Adipocyte (in vitro differentiated cells): ENCODE measurements at regions not wholly inside any gene's neighbourhood (a gene's known extent, or its start where the extent isn't known, plus 50 kb on each side); places are given as distances from the start of the nearest gene placed in this dataset.
"Not testable (repeated sequence)": the region's sequence is repeated elsewhere in the genome, so short reads cannot be mapped to it uniquely, and the experiment has no call there.

Source experiments
- DNase-seq: peaks from one replicate; pipeline ENCODE4 v3.0.0-alpha.2; 2015; ENCODE audit warnings: low read depth
- H3K27me3 ChIP-seq: replicated peaks from 2 replicates; pipeline ENCODE4 v1.7.0; 2013; ENCODE audit warnings: mild to moderate bottlenecking, low read length, moderate library complexity; ENCODE audit not compliant: control insufficient read depth, insufficient read depth
- H3K36me3 ChIP-seq: 2 replicates; pipeline ENCODE4 v1.7.0; 2013; ENCODE audit warnings: low read length, mild to moderate bottlenecking, moderate library complexity; ENCODE audit not compliant: control insufficient read depth, insufficient read depth, severe bottlenecking
- H3K4me1 ChIP-seq: 2 replicates; pipeline ENCODE4 v1.7.0; 2013; ENCODE audit warnings: mild to moderate bottlenecking, low read length, moderate library complexity; ENCODE audit not compliant: control insufficient read depth, insufficient read depth
- H3K4me3 ChIP-seq: 2 replicates; pipeline ENCODE4 v1.7.0; 2013; ENCODE audit warnings: mild to moderate bottlenecking, low read length, moderate library complexity
- H3K9ac ChIP-seq: 2 replicates; pipeline ENCODE4 v1.7.0; 2013; ENCODE audit warnings: mild to moderate bottlenecking, low read length, moderate library complexity
- H3K9me3 ChIP-seq: 2 replicates; pipeline ENCODE4 v1.7.0; 2013; ENCODE audit warnings: mild to moderate bottlenecking, low read length, moderate library complexity; ENCODE audit not compliant: control insufficient read depth

DNA sequence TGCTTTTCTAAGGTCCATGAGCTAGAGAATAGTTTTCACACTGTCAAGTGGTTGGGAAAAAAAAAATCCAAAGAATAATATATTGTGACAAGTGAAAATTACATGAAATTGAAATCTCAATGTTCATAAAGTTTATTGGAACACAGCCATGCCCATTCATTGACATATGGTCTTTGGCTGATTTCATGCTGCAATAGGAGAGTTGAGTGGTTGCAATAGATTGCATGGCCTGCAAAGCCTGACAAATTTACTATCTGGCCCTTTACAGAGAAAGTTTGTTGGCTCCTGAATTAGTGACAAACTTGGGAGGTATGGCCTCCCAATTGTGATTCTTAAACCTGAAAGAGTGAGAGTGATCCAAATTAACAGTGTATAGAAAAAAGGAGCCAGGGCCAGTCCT lies 115.5 kb upstream of the FAM9C start:
- peak; percentile 49 for DNase-seq
- no peaks in the 10 kb centered on the region for H3K36me3 ChIP-seq
- H3K27me3 ChIP-seq, result no peaks in the 10 kb centered on the region
- no peak overlapping the region for H3K4me3 ChIP-seq
- H3K9ac ChIP-seq, result no peak overlapping the region
- no peaks in the 10 kb centered on the region for H3K9me3 ChIP-seq
- peaks cover 26% of the 10 kb centered on the region for H3K4me1 ChIP-seq

DNA sequence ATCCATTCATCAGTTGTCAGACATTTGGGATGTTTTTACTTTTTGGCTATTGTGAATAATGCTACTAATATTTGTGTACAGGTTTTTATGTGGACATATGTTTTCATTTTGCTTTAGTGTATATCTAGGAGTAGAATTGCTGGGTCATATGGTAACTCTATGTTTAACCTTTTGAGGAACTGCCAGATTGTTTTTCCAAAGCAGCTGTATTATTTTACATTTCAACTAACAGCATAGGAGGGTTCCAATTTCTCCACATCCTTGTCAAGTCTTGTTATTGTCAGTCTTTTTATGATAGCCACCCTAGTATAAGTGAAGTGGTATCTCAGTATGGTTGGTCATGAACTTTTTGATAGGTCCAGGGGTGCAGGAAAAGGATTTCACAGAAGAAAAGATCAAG lies 114.5 kb upstream of the FAM9C start:
- Histone ChIP-seq H3K4me1 (peaks cover 18% of the 10 kb centered on the region), H3K9me3 (peaks cover 9% of the 10 kb centered on the region), H3K4me3 (no peak overlapping the region), H3K27me3 (no peaks in the 10 kb centered on the region), H3K9ac (no peak overlapping the region), H3K36me3 (no peaks in the 10 kb centered on the region)
- no peak for DNase-seq

DNA sequence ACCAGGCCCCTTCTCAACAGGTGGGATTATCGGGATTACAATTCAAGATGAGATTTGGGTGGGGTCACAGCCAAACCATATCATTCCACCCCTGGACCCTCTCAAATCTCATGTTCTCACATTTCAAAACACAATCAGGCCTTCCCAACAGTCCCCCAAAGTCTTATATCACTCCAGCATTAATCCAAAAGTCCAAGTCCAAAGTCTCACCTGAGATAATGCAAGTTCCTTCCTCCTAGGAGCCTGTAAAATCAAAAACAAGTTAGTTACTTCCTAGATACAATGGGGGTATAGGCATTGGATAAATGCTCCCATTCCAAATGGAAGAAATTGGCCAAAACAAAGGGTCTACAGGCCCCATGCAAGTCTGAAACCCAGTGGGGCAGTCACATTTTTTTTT lies 111.1 kb upstream of the FAM9C start:
- not testable (repeated sequence) for H3K4me3 ChIP-seq, DNase-seq, H3K9ac ChIP-seq, H3K27me3 ChIP-seq, H3K4me1 ChIP-seq, H3K36me3 ChIP-seq
- peaks cover 14% of the 10 kb centered on the region for H3K9me3 ChIP-seq

DNA sequence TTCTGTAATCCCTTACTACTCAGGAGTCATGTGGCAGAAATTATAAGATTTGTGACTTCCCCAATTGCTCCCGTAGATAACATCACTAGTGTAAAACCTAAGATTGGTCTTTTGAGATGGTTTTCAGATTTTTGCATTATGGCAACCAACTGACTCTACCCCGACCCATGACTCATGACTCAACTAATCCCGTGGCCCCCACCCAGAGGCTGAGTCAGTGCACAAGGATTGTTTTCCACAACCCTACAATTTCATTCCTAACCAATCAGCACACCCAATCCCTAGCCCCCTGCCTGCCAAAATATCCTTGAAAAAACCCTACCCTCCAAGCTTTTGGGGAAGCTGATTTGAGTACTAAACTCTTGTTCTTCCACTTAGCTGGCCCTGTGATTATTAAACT lies 109.4 kb upstream of the FAM9C start:
- Histone ChIP-seq H3K36me3 (no peaks in the 10 kb centered on the region), H3K9me3 (peaks cover 14% of the 10 kb centered on the region), H3K9ac (no peak overlapping the region), H3K4me3 (no peak overlapping the region), H3K4me1 (no peaks in the 10 kb centered on the region), H3K27me3 (no peaks in the 10 kb centered on the region)
- DNase-seq, result no peak

- Histone ChIP-seq H3K27me3 (no peaks in the 10 kb centered on the region), H3K4me3 (peak overlapping the region; percentile 60), H3K4me1 (no peaks in the 10 kb centered on the region), H3K36me3 (no peaks in the 10 kb centered on the region), H3K9me3 (peaks cover 14% of the 10 kb centered on the region), H3K9ac (peak overlapping the region; percentile 58)
- no peak for DNase-seq
Measured at GRCh38 chrX:13152518-13153185, 108.2 kb upstream of the FAM9C start.

GRCh38 chrX:13151828-13152517 lies 107.6 kb upstream of the FAM9C start:
- H3K4me1 ChIP-seq, result no peaks in the 10 kb centered on the region
- peak overlapping the region; percentile 60 for H3K4me3 ChIP-seq
- H3K36me3 ChIP-seq, result no peaks in the 10 kb centered on the region
- H3K27me3 ChIP-seq, result no peaks in the 10 kb centered on the region
- DNase-seq, result no peak
- H3K9ac ChIP-seq, result peak overlapping the region; percentile 58
- H3K9me3 ChIP-seq, result peaks cover 14% of the 10 kb centered on the region

DNA sequence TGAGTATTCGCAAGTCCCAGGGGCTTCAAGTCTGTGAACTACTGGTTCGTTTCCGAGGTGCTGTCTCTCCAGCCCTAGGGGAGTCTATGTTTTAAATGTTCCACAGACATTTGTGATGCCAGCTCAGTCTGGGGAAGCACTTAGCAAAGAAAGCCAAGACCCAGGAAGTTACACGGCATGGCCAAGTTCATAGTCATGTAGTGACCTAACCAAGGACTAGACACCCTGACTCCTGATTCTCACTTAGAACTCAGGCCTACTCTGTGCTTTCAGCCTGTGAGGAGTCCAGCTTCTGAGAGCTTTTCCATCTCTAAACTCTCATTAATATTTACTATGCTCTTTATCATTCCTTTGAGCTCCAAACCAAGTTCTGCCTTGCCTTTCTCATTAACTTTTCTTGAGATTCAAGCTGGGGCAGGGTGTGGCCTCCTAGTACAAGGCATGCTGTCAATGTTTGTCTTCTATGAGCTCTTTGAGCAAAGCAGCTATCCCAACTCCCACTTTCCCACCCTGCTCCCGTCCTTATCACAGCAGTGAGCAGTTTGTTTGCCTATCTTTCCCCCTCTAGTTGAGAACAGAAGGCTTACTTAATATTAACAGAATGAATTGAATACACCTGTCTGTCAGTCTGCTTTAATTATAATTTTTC lies 105.4 kb upstream of the FAM9C start:
- Histone ChIP-seq H3K4me1 (peaks cover 2% of the 10 kb centered on the region), H3K4me3 (no peak overlapping the region), H3K36me3 (no peaks in the 10 kb centered on the region), H3K9me3 (peaks cover 19% of the 10 kb centered on the region), H3K27me3 (no peaks in the 10 kb centered on the region), H3K9ac (no peak overlapping the region)
- no peak for DNase-seq

DNA sequence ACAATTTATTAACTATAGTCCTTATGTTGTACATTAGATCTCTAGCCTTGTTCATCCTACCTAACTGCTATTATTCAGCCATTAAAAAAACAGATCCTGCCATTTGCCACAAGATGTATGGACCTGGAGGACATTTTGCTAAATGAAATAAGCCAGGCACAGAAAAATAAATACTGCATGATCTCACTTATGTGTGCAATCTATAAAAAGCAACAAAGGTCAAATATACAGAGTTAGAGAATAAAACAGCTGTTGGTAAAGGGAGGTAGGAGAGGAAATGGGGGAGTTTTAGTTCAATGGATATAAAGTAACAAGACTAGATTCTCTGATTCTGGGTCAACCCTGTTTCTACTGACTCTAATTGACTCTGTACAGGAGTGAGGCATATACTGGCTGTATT lies 103.3 kb upstream of the FAM9C start:
- H3K4me3 ChIP-seq, result no peak overlapping the region
- DNase-seq, result no peak
- H3K36me3 ChIP-seq, result no peaks in the 10 kb centered on the region
- no peaks in the 10 kb centered on the region for H3K27me3 ChIP-seq
- H3K9ac ChIP-seq, result no peak overlapping the region
- H3K9me3 ChIP-seq, result peaks cover 9% of the 10 kb centered on the region
- peaks cover 2% of the 10 kb centered on the region for H3K4me1 ChIP-seq

DNA sequence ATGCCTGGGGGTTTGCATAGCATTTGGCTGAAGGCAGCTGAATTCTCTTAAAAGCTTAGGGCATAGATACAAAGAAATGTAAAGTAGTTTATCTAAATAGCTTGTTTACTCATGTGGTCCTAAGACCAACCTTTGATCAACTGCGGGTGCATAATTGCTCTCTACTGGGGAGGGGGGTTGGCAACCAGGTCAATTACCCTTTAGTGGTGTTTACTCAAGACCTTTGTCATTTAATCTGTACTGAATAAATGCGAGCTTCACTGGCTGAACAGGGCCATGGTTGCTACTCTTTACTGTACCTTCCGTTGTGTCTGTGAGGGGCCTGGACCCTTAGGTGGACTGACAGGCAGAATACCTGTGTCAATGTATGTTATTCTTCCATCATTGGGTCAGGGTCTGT lies 102.7 kb upstream of the FAM9C start:
- no peak for DNase-seq
- Histone ChIP-seq H3K4me1 (peaks cover 2% of the 10 kb centered on the region), H3K27me3 (no peaks in the 10 kb centered on the region), H3K9ac (no peak overlapping the region), H3K4me3 (no peak overlapping the region), H3K9me3 (peaks cover 9% of the 10 kb centered on the region), H3K36me3 (no peaks in the 10 kb centered on the region)

DNA sequence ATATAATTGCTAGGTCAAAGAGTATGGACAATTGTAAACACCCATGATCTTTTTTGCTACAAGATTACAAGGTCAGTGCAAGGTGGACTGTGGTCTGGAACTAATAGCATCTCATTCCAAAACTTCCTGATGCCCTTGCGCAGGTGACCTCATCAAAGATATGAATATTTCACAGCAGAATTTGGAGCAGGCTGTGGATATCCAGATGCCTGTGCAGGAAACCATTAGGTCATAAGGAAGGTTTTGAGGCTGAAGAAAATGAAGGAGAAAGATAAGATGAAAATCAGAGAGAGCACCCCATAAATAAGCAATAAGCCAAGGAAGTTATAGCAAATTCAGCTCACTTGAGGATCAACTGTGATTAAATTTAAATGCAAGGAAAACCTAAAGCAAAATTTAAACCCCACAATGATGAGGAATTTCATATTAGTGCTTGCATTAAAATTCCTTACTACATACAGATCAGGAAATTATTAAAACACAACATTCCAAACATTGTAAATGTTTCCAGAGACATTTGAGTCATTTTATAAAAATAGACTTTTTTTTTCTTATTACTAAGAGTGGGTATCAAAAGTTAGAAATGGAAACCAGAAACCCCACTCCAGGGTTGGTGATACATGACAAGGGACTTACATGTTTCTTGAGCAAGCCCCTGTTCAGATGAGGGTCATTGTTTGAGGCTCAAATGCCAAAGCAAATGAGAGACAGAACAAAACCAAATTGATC lies 100.7 kb upstream of the FAM9C start:
- peak; percentile 34 for DNase-seq
- peaks cover 2% of the 10 kb centered on the region for H3K4me1 ChIP-seq
- no peak overlapping the region for H3K4me3 ChIP-seq
- H3K27me3 ChIP-seq, result no peaks in the 10 kb centered on the region
- no peak overlapping the region for H3K9ac ChIP-seq
- no peaks in the 10 kb centered on the region for H3K36me3 ChIP-seq
- peaks cover 9% of the 10 kb centered on the region for H3K9me3 ChIP-seq

- no peaks in the 10 kb centered on the region for H3K27me3 ChIP-seq
- no peak overlapping the region for H3K9ac ChIP-seq
- DNase-seq, result no peak
- H3K4me3 ChIP-seq, result no peak overlapping the region
- no peaks in the 10 kb centered on the region for H3K36me3 ChIP-seq
- peaks cover 13% of the 10 kb centered on the region for H3K9me3 ChIP-seq
- H3K4me1 ChIP-seq, result peaks cover 2% of the 10 kb centered on the region
Measured at GRCh38 chrX:13142891-13143290, 98.5 kb upstream of the FAM9C start.
